GM21381 (cell line): ENCODE measurements at regions not wholly inside any gene's neighbourhood (a gene's known extent, or its start where the extent isn't known, plus 50 kb on each side); places are given as distances from the start of the nearest gene placed in this dataset.
"Not testable (repeated sequence)": the region's sequence is repeated elsewhere in the genome, so short reads cannot be mapped to it uniquely, and the experiment has no call there.

Source experiments
- ATAC-seq: cut with Tn5 transposase; IDR thresholded peaks from one replicate; pipeline ENCODE4 v1.9.1; 2021; ENCODE audit warnings: mild to moderate bottlenecking, moderate library complexity; ENCODE audit not compliant: unreplicated experiment

- ATAC-seq: not testable (repeated sequence)
Measured at GRCh38 chr13:54829391-54830068, 1800.9 kb downstream of the OLFM4 start.

- no peak for ATAC-seq
Measured at GRCh38 chr13:54836273-54836672, 1807.7 kb downstream of the OLFM4 start.

GRCh38 chr13:54841682-54842081, 1813.1 kb downstream of the OLFM4 start:
- ATAC-seq: no peak

GRCh38 chr13:54845351-54845965, 1816.8 kb downstream of the OLFM4 start:
- ATAC-seq: no peak

- no peak for ATAC-seq
Measured at GRCh38 chr13:54852831-54853230, 1824.2 kb downstream of the OLFM4 start.

GRCh38 chr13:54859827-54860226, 1831.2 kb downstream of the OLFM4 start:
- ATAC-seq: no peak

- no peak for ATAC-seq
Measured at GRCh38 chr13:54875111-54875510, 1846.5 kb downstream of the OLFM4 start.

- ATAC-seq: no peak
Measured at GRCh38 chr13:54879036-54879435, 1850.4 kb downstream of the OLFM4 start.

- no peak for ATAC-seq
Measured at GRCh38 chr13:54884682-54885081, 1856.1 kb downstream of the OLFM4 start.

GRCh38 chr13:54890976-54891375, 1862.4 kb downstream of the OLFM4 start:
- no peak for ATAC-seq

- ATAC-seq: no peak
Measured at GRCh38 chr13:54901316-54901715, 1872.7 kb downstream of the OLFM4 start.

GRCh38 chr13:54912367-54912766, 1883.8 kb downstream of the OLFM4 start:
- no peak for ATAC-seq

GRCh38 chr13:54913668-54914067, 1885.1 kb downstream of the OLFM4 start:
- no peak for ATAC-seq

GRCh38 chr13:54927538-54927937, 1898.9 kb downstream of the OLFM4 start:
- no peak for ATAC-seq

- no peak for ATAC-seq
Measured at GRCh38 chr13:54928071-54928470, 1899.5 kb downstream of the OLFM4 start.

GRCh38 chr13:54934121-54934520, 1905.5 kb downstream of the OLFM4 start:
- no peak for ATAC-seq

GRCh38 chr13:54945973-54946372, 1917.4 kb downstream of the OLFM4 start:
- no peak for ATAC-seq

- no peak for ATAC-seq
Measured at GRCh38 chr13:54949735-54950134, 1921.1 kb downstream of the OLFM4 start.

- ATAC-seq: no peak
Measured at GRCh38 chr13:54950546-54950945, 1921.9 kb downstream of the OLFM4 start.

- ATAC-seq: no peak
Measured at GRCh38 chr13:54953786-54954185, 1925.2 kb downstream of the OLFM4 start.

- no peak for ATAC-seq
Measured at GRCh38 chr13:54958781-54959180, 1930.2 kb downstream of the OLFM4 start.

GRCh38 chr13:54965881-54966280, 1937.3 kb downstream of the OLFM4 start:
- ATAC-seq: no peak

- no peak for ATAC-seq
Measured at GRCh38 chr13:54972838-54973237, 1944.2 kb downstream of the OLFM4 start.
